H1 (cell line): ENCODE measurements at regions not wholly inside any gene's neighbourhood (a gene's known extent, or its start where the extent isn't known, plus 50 kb on each side); places are given as distances from the start of the nearest gene placed in this dataset.
"Not testable (repeated sequence)": the region's sequence is repeated elsewhere in the genome, so short reads cannot be mapped to it uniquely, and the experiment has no call there.

Experiments used
- CTCF ChIA-PET: fragments of 300-600 bp; sonication (Branson Sonifier 250); formaldehyde crosslinking; loops from one replicate; lab custom pipeline; 2021; ENCODE audit not compliant: partially characterized antibody; lab: Charles Lee
- POLR2A ChIA-PET: fragments of 300-600 bp; sonication (Branson Sonifier 250); formaldehyde crosslinking; loops from one replicate; lab custom pipeline; 2021; ENCODE audit warnings: inconsistent platforms; ENCODE audit not compliant: partially characterized antibody; lab: Charles Lee
- DNase-seq, 2 experiments: peaks; one replicate each; pipeline versions ENCODE4 v3.0.0 to v3.0.0-alpha.2; 2010 to 2022; ENCODE audit warnings: low spot score in 2 of 2, low read depth in 1 of 2, mixed read lengths in 1 of 2
- FAIRE-seq: peaks from 2 replicates; lab custom pipeline; 2011; peaks lifted over from hg19 to GRCh38; lab: Jason Lieb, UNC
- H2AFZ ChIP-seq: 2 replicates; pipeline ENCODE4 v1.8.1; 2012; ENCODE audit warnings: low read length, inconsistent platforms
- H2AK5ac ChIP-seq: 2 replicates; pipeline ENCODE4 v1.6.1; 2013; ENCODE audit warnings: low read depth, low read length
- H2BK120ac ChIP-seq: replicated peaks from 2 replicates; pipeline ENCODE3; 2013; ENCODE audit warnings: low read depth, low read length, inconsistent platforms
- H2BK12ac ChIP-seq: 2 replicates; pipeline ENCODE4 v1.6.1; 2013; ENCODE audit warnings: low read depth, low read length
- H2BK15ac ChIP-seq: 2 replicates; pipeline ENCODE4 v1.6.1; 2013; ENCODE audit warnings: low read length
- H2BK20ac ChIP-seq: 2 replicates; pipeline ENCODE4 v1.6.1; 2013; ENCODE audit warnings: low read length
- H2BK5ac ChIP-seq: 2 replicates; pipeline ENCODE4 v1.6.1; 2013; ENCODE audit warnings: low read depth, low read length
- H3K14ac ChIP-seq: 2 replicates; pipeline ENCODE4 v1.6.1; 2013; ENCODE audit warnings: inconsistent platforms; ENCODE audit not compliant: insufficient read length
- H3K18ac ChIP-seq: 2 replicates; pipeline ENCODE4 v1.6.1; 2013; ENCODE audit warnings: low read length; ENCODE audit errors: extremely low read depth
- H3K23ac ChIP-seq: 2 replicates; pipeline ENCODE4 v1.6.1; 2013; ENCODE audit warnings: inconsistent platforms; ENCODE audit not compliant: insufficient read length
- H3K23me2 ChIP-seq: 2 replicates; pipeline ENCODE4 v1.6.1; 2013; ENCODE audit warnings: low read depth, low read length
- H3K27ac ChIP-seq: 2 replicates; pipeline ENCODE4 v1.6.1; 2011; ENCODE audit warnings: low read depth, low read length, inconsistent platforms
- H3K27me3 ChIP-seq, 4 experiments: replicated peaks in 1 of 4; 1 replicate in 1 of 4; 2 replicates in 3 of 4; pipeline versions ENCODE4 v1.6.1 to v1.8.1; 2011 to 2013; ENCODE audit warnings: low read length in 3 of 4, mild to moderate bottlenecking in 3 of 4, inconsistent platforms in 2 of 4, mixed read lengths in 2 of 4, moderate library complexity in 1 of 4; ENCODE audit not compliant: control insufficient read depth in 3 of 4, insufficient read depth in 3 of 4; ENCODE audit errors: extremely low read depth in 1 of 4
- H3K36me3 ChIP-seq, 4 experiments: 2 replicates each; pipeline versions ENCODE4 v1.6.1 to v1.8.1; 2011 to 2013; ENCODE audit warnings: mild to moderate bottlenecking in 4 of 4, low read length in 3 of 4, moderate library complexity in 2 of 4, control low read depth in 1 of 4, inconsistent platforms in 1 of 4; ENCODE audit not compliant: insufficient read depth in 4 of 4, control insufficient read depth in 2 of 4
- H3K4ac ChIP-seq: replicated peaks from 2 replicates; pipeline ENCODE3; 2013; ENCODE audit warnings: low read length, low read depth, mixed read lengths, inconsistent platforms; ENCODE audit not compliant: insufficient read length
- H3K4me1 ChIP-seq, 4 experiments: replicated peaks in 1 of 4; 1 replicate in 1 of 4; 2 replicates in 3 of 4; pipeline versions ENCODE4 v1.6.1 to v1.8.1; 2011 to 2013; ENCODE audit warnings: low read length in 3 of 4, inconsistent platforms in 2 of 4, mixed read lengths in 1 of 4; ENCODE audit not compliant: insufficient read depth in 4 of 4, control insufficient read depth in 3 of 4
- H3K4me2 ChIP-seq, 2 experiments: 2 replicates each; pipeline versions ENCODE4 v1.6.1 to v1.8.1; 2011 to 2013; ENCODE audit warnings: low read depth in 2 of 2, low read length in 2 of 2, control low read depth in 1 of 2, inconsistent platforms in 1 of 2, mild to moderate bottlenecking in 1 of 2; ENCODE audit not compliant: insufficient read depth in 1 of 2
- H3K4me3 ChIP-seq, 4 experiments: fragments of 200-600, 300-600 bp in 1 of 4; sonication (generic), shearing (Covaris generic), sonication (Bioruptor Twin) in 1 of 4; 2 replicates each; pipeline versions ENCODE4 v1.5.1 to v1.8.1; 2011 to 2016; ENCODE audit warnings: low read length in 4 of 4, low read depth in 3 of 4, control low read depth in 2 of 4, inconsistent platforms in 2 of 4, mild to moderate bottlenecking in 2 of 4, mixed read lengths in 1 of 4, moderate library complexity in 1 of 4; ENCODE audit not compliant: insufficient read depth in 2 of 4; ENCODE audit errors: extremely low read depth in 1 of 4
- H3K56ac ChIP-seq: replicated peaks from 2 replicates; pipeline ENCODE3; 2013; ENCODE audit warnings: low read depth, mild to moderate bottlenecking, mixed read lengths, low read length, inconsistent platforms; ENCODE audit not compliant: insufficient read length
- H3K79me1 ChIP-seq: 2 replicates; pipeline ENCODE4 v1.6.1; 2013; ENCODE audit warnings: low read depth, low read length, control low read depth
- H3K79me2 ChIP-seq, 2 experiments: 2 replicates each; pipeline versions ENCODE4 v1.6.1 to v1.8.1; 2012 to 2013; ENCODE audit warnings: low read length in 2 of 2, mild to moderate bottlenecking in 2 of 2, inconsistent platforms in 1 of 2; ENCODE audit not compliant: insufficient read depth in 2 of 2, control insufficient read depth in 1 of 2
- H3K9ac ChIP-seq, 4 experiments: replicated peaks in 1 of 4; 1 replicate in 1 of 4; 2 replicates in 3 of 4; pipeline versions ENCODE4 v1.6.1 to v1.8.1; 2011 to 2013; ENCODE audit warnings: low read depth in 3 of 4, low read length in 3 of 4, control low read depth in 2 of 4, mild to moderate bottlenecking in 2 of 4, moderate library complexity in 2 of 4, inconsistent platforms in 1 of 4; ENCODE audit errors: extremely low read depth in 1 of 4
- H3K9me3 ChIP-seq, 2 experiments: 2 replicates each; pipeline versions ENCODE4 v1.6.1 to v1.8.1; 2012 to 2013; ENCODE audit warnings: mild to moderate bottlenecking in 2 of 2, moderate library complexity in 2 of 2, control low read depth in 1 of 2, inconsistent platforms in 1 of 2, low read depth in 1 of 2, low read length in 1 of 2, mixed read lengths in 1 of 2; ENCODE audit not compliant: insufficient read depth in 2 of 2
- H4K20me1 ChIP-seq, 2 experiments: replicated peaks in 1 of 2; 2 replicates each; pipeline versions ENCODE3 to v1.8.1; 2011 to 2013; ENCODE audit warnings: inconsistent platforms in 2 of 2, low read length in 2 of 2, mild to moderate bottlenecking in 1 of 2; ENCODE audit not compliant: insufficient read depth in 2 of 2, control insufficient read depth in 1 of 2
- H4K5ac ChIP-seq: 2 replicates; pipeline ENCODE4 v1.6.1; 2013; ENCODE audit warnings: low read length, low read depth, mixed read lengths, inconsistent platforms; ENCODE audit not compliant: insufficient read length
- H4K8ac ChIP-seq: 2 replicates; pipeline ENCODE4 v1.8.0; 2013; ENCODE audit warnings: mild to moderate bottlenecking, moderate library complexity, low read length, inconsistent platforms; ENCODE audit not compliant: insufficient read depth; ENCODE audit errors: extremely low read depth
- H4K91ac ChIP-seq: replicated peaks from 2 replicates; pipeline ENCODE3; 2013; ENCODE audit warnings: low read length, mixed read lengths, inconsistent platforms; ENCODE audit not compliant: insufficient read length
- WGBS, 2 experiments: shearing (Covaris generic) in 1 of 2; methylation state at CpG; one replicate each; pipeline versions ENCODE4 v1.1.6 to v1.1.7; 2013 to 2015; ENCODE audit warnings: low lambda C conversion rate in 2 of 2, mixed read lengths in 2 of 2, inconsistent platforms in 1 of 2, low coverage in 1 of 2, missing lambda C conversion rate in 1 of 2; ENCODE audit not compliant: insufficient replicate concordance in 2 of 2, insufficient coverage in 1 of 2, insufficient read length in 1 of 2; ENCODE audit errors: extremely low coverage in 1 of 2, missing lambda C conversion rate in 1 of 2; 5-methylcytosine and 5-hydroxymethylcytosine counted together

DNA sequence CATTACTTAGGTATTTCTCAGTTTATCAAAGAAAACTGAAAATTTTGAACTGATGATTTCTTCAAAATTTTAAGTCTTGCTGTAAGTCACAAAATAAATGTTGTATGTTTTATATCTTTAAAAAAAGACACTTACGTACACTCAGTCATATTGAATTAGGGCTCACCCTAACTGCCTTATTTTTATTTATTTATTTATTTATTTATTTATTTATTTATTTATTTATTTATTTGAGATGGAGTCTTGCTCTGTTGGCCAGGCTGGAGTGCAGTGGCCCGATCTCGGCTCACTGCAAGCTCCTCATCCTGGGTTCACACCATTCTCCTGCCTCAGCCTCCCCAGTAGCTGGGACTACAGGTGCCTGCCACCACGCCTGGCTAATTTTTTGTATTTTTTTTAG lies 881.9 kb downstream of the TTLL7 start:
- H3K79me1 ChIP-seq, FAIRE-seq, H3K27me3 ChIP-seq, H3K9ac ChIP-seq, H2BK20ac ChIP-seq, H2AK5ac ChIP-seq, H3K36me3 ChIP-seq, H2BK15ac ChIP-seq, H3K23me2 ChIP-seq, H2BK120ac ChIP-seq, H3K27ac ChIP-seq, H4K91ac ChIP-seq, H3K23ac ChIP-seq, H3K9me3 ChIP-seq, H4K8ac ChIP-seq, H2AFZ ChIP-seq, H2BK5ac ChIP-seq, H3K56ac ChIP-seq, H3K4me2 ChIP-seq, DNase-seq, H3K4ac ChIP-seq, H3K14ac ChIP-seq, H3K79me2 ChIP-seq, H4K20me1 ChIP-seq, H4K5ac ChIP-seq, H3K18ac ChIP-seq, H3K4me3 ChIP-seq, H3K4me1 ChIP-seq, H2BK12ac ChIP-seq: not testable (repeated sequence)
- ChIA-PET POLR2A (interaction anchor here (0.6 kb wide), 1 partner anchor 19 kb away, joined by 3 read pairs; no protein-coding TSS in a partner anchor), CTCF (interaction anchor here (1.2 kb wide), 1 partner anchor 341 kb away, joined by 4 read pairs; no protein-coding TSS in a partner anchor)
- WGBS, 2 experiments = 91% methylated on average over 3 of the region's 4 CpGs; no CpG with 5 or more reads in 1 of the 2 experiments
